ENCODE measurements at regions not wholly inside any gene's neighbourhood (a gene's known extent, or its start where the extent isn't known, plus 50 kb on each side); places are given as distances from the start of the nearest gene placed in this dataset.

- TF ChIP-seq, protein P1, sequence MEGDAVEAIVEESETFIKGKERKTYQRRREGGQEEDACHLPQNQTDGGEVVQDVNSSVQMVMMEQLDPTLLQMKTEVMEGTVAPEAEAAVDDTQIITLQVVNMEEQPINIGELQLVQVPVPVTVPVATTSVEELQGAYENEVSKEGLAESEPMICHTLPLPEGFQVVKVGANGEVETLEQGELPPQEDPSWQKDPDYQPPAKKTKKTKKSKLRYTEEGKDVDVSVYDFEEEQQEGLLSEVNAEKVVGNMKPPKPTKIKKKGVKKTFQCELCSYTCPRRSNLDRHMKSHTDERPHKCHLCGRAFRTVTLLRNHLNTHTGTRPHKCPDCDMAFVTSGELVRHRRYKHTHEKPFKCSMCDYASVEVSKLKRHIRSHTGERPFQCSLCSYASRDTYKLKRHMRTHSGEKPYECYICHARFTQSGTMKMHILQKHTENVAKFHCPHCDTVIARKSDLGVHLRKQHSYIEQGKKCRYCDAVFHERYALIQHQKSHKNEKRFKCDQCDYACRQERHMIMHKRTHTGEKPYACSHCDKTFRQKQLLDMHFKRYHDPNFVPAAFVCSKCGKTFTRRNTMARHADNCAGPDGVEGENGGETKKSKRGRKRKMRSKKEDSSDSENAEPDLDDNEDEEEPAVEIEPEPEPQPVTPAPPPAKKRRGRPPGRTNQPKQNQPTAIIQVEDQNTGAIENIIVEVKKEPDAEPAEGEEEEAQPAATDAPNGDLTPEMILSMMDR (IDR thresholded peaks at IDR 0.05), result no peak
- no peak for TF ChIP-seq EZH2phosphoT487 (IDR thresholded peaks at IDR 0.05)
- no peak for TF ChIP-seq EZH2 (IDR thresholded peaks at IDR 0.05)
Observed at GRCh38 chr16:47947723-47948122, 208.1 kb downstream of the ABCC12 start.
